ENCODE measurements at regions not wholly inside any gene's neighbourhood (a gene's known extent, or its start where the extent isn't known, plus 50 kb on each side); places are given as distances from the start of the nearest gene placed in this dataset.
"Not testable (repeated sequence)": the region's sequence is repeated elsewhere in the genome, so short reads cannot be mapped to it uniquely, and the experiment has no call there.

- no peak for DNase-seq (ENCODE audit: low read depth)
These were observed 122.0 kb downstream of the GLUD2 start for GRCh38 chrX:121169099-121170035.

- no peak for DNase-seq (ENCODE audit: low read depth)
These were observed 125.3 kb downstream of the GLUD2 start for GRCh38 chrX:121172703-121173102.

GRCh38 chrX:121179972-121180371, 132.6 kb downstream of the GLUD2 start:
- no peak for DNase-seq (ENCODE audit: low read depth)

- no peak for DNase-seq (ENCODE audit: low read depth)
These were observed 144.4 kb downstream of the GLUD2 start for GRCh38 chrX:121191779-121192178.

GRCh38 chrX:121195719-121196118, 148.3 kb downstream of the GLUD2 start:
- no peak for DNase-seq (ENCODE audit: low read depth)

GRCh38 chrX:121196872-121197444, 149.5 kb downstream of the GLUD2 start:
- not testable (repeated sequence) for DNase-seq (ENCODE audit: low read depth)

- no peak for DNase-seq (ENCODE audit: low read depth)
These were observed 161.2 kb downstream of the GLUD2 start for GRCh38 chrX:121208563-121208962.

- DNase-seq (ENCODE audit: low read depth) = no peak
These were observed 169.4 kb downstream of the GLUD2 start for GRCh38 chrX:121216641-121217374.

GRCh38 chrX:121221322-121221977, 174.0 kb downstream of the GLUD2 start:
- no peak for DNase-seq (ENCODE audit: low read depth)

GRCh38 chrX:121227888-121228287, 180.5 kb downstream of the GLUD2 start:
- DNase-seq (ENCODE audit: low read depth) = no peak

- no peak for DNase-seq (ENCODE audit: low read depth)
These were observed 184.4 kb downstream of the GLUD2 start for GRCh38 chrX:121231566-121232358.

- DNase-seq (ENCODE audit: low read depth) = no peak
These were observed 188.6 kb downstream of the GLUD2 start for GRCh38 chrX:121236040-121236439.

- DNase-seq (ENCODE audit: low read depth) = no peak
These were observed 190.7 kb downstream of the GLUD2 start for GRCh38 chrX:121238093-121238492.

GRCh38 chrX:121244511-121244910, 197.1 kb downstream of the GLUD2 start:
- DNase-seq (ENCODE audit: low read depth) = no peak

- DNase-seq (ENCODE audit: low read depth) = no peak
These were observed 198.4 kb downstream of the GLUD2 start for GRCh38 chrX:121245763-121246162.

GRCh38 chrX:121254336-121254735, 206.9 kb downstream of the GLUD2 start:
- DNase-seq (ENCODE audit: low read depth) = no peak

GRCh38 chrX:121256647-121257046, 209.2 kb downstream of the GLUD2 start:
- no peak for DNase-seq (ENCODE audit: low read depth)

- DNase-seq (ENCODE audit: low read depth) = no peak
These were observed 211.1 kb downstream of the GLUD2 start for GRCh38 chrX:121258545-121258944.

- no peak for DNase-seq (ENCODE audit: low read depth)
These were observed 211.8 kb downstream of the GLUD2 start for GRCh38 chrX:121259170-121259569.

- no peak for DNase-seq (ENCODE audit: low read depth)
These were observed 213.3 kb downstream of the GLUD2 start for GRCh38 chrX:121260596-121261240.

- no peak for DNase-seq (ENCODE audit: low read depth)
These were observed 236.5 kb downstream of the GLUD2 start for GRCh38 chrX:121283921-121284320.
